Nephron progenitor cell (in vitro differentiated cells): ENCODE measurements at regions not wholly inside any gene's neighbourhood (a gene's known extent, or its start where the extent isn't known, plus 50 kb on each side); places are given as distances from the start of the nearest gene placed in this dataset.
"Not testable (repeated sequence)": the region's sequence is repeated elsewhere in the genome, so short reads cannot be mapped to it uniquely, and the experiment has no call there.

Source experiments
- DNase-seq: peaks from one replicate; pipeline ENCODE4 v3.0.0; 2021
- H3K27ac Mint-ChIP-seq: 2 replicates; pipeline ENCODE4 v1.8.0; 2021; ENCODE audit warnings: mild to moderate bottlenecking, moderate library complexity, mixed read lengths
- H3K27me3 Mint-ChIP-seq: 2 replicates; pipeline ENCODE4 v1.8.0; 2021; ENCODE audit warnings: mild to moderate bottlenecking, low read depth, mixed read lengths; ENCODE audit not compliant: poor library complexity
- H3K36me3 Mint-ChIP-seq: 2 replicates; pipeline ENCODE4 v1.8.0; 2021; ENCODE audit warnings: low read depth, mixed read lengths
- H3K4me1 Mint-ChIP-seq: 2 replicates; pipeline ENCODE4 v1.8.0; 2021; ENCODE audit warnings: mixed read lengths
- H3K4me3 Mint-ChIP-seq: 2 replicates; pipeline ENCODE4 v1.8.0; 2021; ENCODE audit warnings: mild to moderate bottlenecking, moderate library complexity, mixed read lengths
- H3K9me3 Mint-ChIP-seq: 2 replicates; pipeline ENCODE4 v1.8.0; 2021; ENCODE audit warnings: mild to moderate bottlenecking, moderate library complexity, mixed read lengths
- TF ChIP-seq, protein P1 (sequence below): fragments of 200-600 bp; sonication (generic); IDR thresholded peaks from 2 replicates; pipeline ENCODE4 v1.5.0; 2021; ENCODE audit warnings: antibody characterized with exemption

DNA sequence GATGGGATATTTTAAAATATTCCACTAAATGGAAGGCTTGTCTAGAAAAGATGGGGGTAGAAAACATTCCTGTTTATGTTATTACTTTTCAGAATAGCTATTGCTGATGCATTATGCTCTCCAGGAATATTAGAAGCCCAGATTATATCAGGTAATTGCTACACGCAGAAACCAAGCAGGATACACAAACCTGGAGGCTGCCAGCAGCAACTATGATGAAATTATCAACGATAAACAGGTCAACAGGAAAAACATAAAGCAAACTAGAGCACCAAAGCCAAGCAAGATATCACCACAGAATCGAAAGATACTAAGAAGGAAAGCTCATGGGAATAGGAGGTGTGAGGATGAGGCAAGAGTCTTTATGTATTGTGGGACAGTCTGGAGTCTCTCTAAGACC lies 113.2 kb upstream of the SPATS2L start:
- Mint-ChIP-seq H3K9me3 (no peaks in the 10 kb centered on the region), H3K27me3 (peaks cover 2% of the 10 kb centered on the region), H3K4me1 (no peaks in the 10 kb centered on the region), H3K27ac (no peak overlapping the region), H3K4me3 (no peak overlapping the region), H3K36me3 (no peaks in the 10 kb centered on the region)
- TF ChIP-seq, protein P1, sequence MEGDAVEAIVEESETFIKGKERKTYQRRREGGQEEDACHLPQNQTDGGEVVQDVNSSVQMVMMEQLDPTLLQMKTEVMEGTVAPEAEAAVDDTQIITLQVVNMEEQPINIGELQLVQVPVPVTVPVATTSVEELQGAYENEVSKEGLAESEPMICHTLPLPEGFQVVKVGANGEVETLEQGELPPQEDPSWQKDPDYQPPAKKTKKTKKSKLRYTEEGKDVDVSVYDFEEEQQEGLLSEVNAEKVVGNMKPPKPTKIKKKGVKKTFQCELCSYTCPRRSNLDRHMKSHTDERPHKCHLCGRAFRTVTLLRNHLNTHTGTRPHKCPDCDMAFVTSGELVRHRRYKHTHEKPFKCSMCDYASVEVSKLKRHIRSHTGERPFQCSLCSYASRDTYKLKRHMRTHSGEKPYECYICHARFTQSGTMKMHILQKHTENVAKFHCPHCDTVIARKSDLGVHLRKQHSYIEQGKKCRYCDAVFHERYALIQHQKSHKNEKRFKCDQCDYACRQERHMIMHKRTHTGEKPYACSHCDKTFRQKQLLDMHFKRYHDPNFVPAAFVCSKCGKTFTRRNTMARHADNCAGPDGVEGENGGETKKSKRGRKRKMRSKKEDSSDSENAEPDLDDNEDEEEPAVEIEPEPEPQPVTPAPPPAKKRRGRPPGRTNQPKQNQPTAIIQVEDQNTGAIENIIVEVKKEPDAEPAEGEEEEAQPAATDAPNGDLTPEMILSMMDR = no peak
- no peak for DNase-seq

DNA sequence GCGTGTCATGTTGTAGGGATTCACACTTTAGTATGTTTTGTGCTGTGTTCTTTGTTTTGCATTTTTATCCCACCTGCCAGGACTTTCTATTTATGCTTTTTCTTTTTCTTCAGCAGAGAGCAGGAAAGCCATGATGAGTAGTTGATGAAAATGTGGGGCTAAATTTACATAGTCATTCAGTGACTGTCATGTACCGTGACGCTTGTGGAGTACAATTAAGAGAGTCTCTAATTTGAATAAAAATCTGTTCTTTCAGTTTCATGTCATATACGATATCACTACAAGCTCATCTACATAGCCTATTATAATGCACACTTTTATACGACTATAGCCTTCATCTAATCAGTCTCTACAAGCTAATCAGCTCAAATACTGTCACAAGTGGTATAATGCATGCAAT lies 112.7 kb upstream of the SPATS2L start:
- peaks cover 2% of the 10 kb centered on the region for H3K27me3 Mint-ChIP-seq
- no peaks in the 10 kb centered on the region for H3K4me1 Mint-ChIP-seq
- TF ChIP-seq, protein P1 = no peak
- H3K27ac Mint-ChIP-seq = no peak overlapping the region
- no peak for DNase-seq
- H3K4me3 Mint-ChIP-seq = no peak overlapping the region
- H3K9me3 Mint-ChIP-seq = no peaks in the 10 kb centered on the region
- H3K36me3 Mint-ChIP-seq = no peaks in the 10 kb centered on the region

DNA sequence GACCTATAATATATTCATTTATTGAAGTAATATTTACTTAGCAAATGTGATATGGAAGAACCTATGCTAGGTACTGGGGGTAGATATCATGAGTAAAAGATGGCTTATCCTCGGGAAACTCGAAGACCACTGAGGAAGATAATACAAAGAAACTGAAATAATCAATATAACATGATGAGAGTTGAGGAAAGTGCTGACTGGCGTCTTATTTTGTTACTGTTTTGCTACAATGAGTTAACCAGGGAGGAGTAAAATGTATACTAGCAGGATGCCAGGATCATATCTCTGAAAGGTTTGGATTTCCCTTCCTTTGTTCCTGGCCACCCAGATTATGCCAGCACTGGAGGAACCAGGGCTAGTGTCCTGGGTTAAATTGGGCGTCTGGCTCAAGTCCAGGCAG lies 111.7 kb upstream of the SPATS2L start:
- Mint-ChIP-seq H3K27ac (no peak overlapping the region), H3K9me3 (no peaks in the 10 kb centered on the region), H3K4me3 (no peak overlapping the region), H3K27me3 (peaks cover 2% of the 10 kb centered on the region), H3K36me3 (no peaks in the 10 kb centered on the region), H3K4me1 (no peaks in the 10 kb centered on the region)
- TF ChIP-seq, protein P1 = no peak
- DNase-seq = no peak

DNA sequence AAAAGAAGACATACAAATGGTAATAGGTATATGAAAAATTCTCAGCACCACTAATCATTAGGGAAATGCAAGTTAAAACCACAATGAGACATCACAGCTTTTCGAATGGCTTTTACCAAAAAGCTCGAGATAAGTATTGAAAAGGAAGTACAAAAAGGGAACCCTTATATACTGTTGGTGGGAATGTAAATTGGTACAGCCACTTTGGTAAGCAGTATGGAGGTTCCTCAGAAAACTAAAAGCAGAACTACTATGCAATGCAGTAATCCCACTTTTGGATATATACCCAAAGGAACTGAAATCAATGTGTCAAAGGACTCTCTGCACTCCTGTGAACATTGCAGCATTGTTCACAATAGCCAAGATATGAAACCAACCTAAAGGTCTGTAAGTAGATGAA lies 107.5 kb upstream of the SPATS2L start:
- peaks cover 2% of the 10 kb centered on the region for H3K27me3 Mint-ChIP-seq
- no peak overlapping the region for H3K4me3 Mint-ChIP-seq
- no peak overlapping the region for H3K27ac Mint-ChIP-seq

DNA sequence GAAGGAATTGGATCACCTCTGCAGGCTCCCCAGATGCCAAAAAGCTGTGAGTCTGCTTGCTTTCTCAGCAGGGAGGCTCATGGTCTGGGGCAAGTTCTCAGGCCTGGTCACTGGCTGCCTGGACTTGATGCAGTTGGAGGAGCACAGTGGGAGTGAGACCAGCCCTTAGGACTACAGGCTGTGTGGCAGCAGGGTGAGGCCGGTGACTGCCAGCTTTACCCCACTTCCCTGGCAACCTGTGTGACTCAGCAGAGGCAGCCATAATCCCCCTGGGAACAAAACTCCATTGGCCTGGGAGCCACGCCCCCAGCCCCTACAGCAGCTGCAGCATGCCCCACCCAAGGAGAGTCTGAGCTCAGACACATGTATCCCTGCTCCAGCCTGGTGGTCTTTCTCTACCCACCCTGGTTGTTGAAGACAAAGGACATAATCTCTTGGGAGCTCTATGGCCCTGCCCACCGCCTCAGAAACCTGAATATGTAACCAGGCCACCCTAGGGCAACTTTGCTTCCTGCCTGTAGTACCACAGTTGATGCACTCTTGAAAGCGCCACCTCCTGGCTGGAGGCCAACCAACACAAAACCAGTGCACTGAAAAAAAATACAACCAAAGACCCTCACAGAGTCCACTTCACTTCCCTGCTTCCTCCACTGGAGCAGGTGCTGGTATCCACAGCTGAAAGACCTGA lies 106.8 kb upstream of the SPATS2L start:
- Mint-ChIP-seq H3K36me3 (no peaks in the 10 kb centered on the region), H3K27me3 (peaks cover 2% of the 10 kb centered on the region), H3K27ac (no peak overlapping the region), H3K4me3 (no peak overlapping the region), H3K9me3 (peaks cover 1% of the 10 kb centered on the region), H3K4me1 (peaks cover 8% of the 10 kb centered on the region)
- DNase-seq = no peak
- TF ChIP-seq, protein P1 = no peak

More for the DNA sequence above, 107.5 kb upstream of the SPATS2L start:
- TF ChIP-seq, protein P1 = no peak
- Mint-ChIP-seq H3K36me3 (no peaks in the 10 kb centered on the region), H3K4me1 (peaks cover 8% of the 10 kb centered on the region), H3K9me3 (no peaks in the 10 kb centered on the region)
- no peak for DNase-seq

DNA sequence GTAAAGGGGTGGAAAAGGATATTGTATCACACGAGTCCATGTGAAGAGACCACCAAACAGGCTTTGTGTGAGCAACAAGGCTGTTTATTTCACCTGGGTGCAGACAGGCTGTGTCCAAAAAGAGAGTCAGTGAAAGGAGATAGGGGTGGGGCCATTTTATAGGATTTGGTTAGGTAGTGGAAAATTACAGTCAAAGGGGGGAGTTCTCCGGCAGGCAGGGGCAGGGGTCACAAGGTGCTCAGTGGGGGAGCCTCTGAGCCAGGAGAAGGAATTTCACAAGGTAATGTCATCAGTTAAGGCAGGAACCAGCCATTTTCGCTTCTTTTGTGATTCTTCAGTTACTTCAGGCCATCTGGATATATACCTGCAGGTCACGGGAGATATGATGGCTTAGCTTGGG lies 104.7 kb upstream of the SPATS2L start:
- not testable (repeated sequence) for DNase-seq, H3K4me3 Mint-ChIP-seq, H3K4me1 Mint-ChIP-seq, H3K36me3 Mint-ChIP-seq, H3K27me3 Mint-ChIP-seq
- peak overlapping the region; percentile 5 for H3K27ac Mint-ChIP-seq
- peaks cover 22% of the 10 kb centered on the region for H3K9me3 Mint-ChIP-seq
